PFSK-1 (cell line): ENCODE measurements at regions not wholly inside any gene's neighbourhood (a gene's known extent, or its start where the extent isn't known, plus 50 kb on each side); places are given as distances from the start of the nearest gene placed in this dataset.

Source experiments
- FOXP2 ChIP-seq: optimal IDR thresholded peaks from 2 replicates; pipeline ENCODE3; 2011; ENCODE audit warnings: borderline replicate concordance, control low read depth, inconsistent platforms; ENCODE audit not compliant: insufficient read depth; ENCODE audit errors: extremely low read length, extremely low read depth
- POLR2AphosphoS5 ChIP-seq: IDR thresholded peaks from 2 replicates; pipeline ENCODE4 v1.6.1; 2012; ENCODE audit warnings: low read depth, mild to moderate bottlenecking, control low read depth, low read length, moderate library complexity
- SIN3A ChIP-seq: IDR thresholded peaks from 2 replicates; pipeline ENCODE4 v1.6.1; 2012; ENCODE audit warnings: mild to moderate bottlenecking, low read length, moderate library complexity, borderline replicate concordance; ENCODE audit not compliant: insufficient read depth
- TAF1 ChIP-seq: IDR thresholded peaks from 2 replicates; pipeline ENCODE4 v1.6.1; 2012; ENCODE audit warnings: low read length, control low read depth, borderline replicate concordance; ENCODE audit not compliant: insufficient read depth
- TF ChIP-seq, protein P1 (sequence below), 2 experiments: IDR thresholded peaks; 2 replicates each; pipeline versions ENCODE4 v1.6.1 to v1.8.0; 2011 to 2012; ENCODE audit warnings: low read depth in 2 of 2, low read length in 2 of 2, control low read depth in 1 of 2, inconsistent platforms in 1 of 2, mild to moderate bottlenecking in 1 of 2, moderate library complexity in 1 of 2; ENCODE audit not compliant: insufficient read depth in 1 of 2

DNA sequence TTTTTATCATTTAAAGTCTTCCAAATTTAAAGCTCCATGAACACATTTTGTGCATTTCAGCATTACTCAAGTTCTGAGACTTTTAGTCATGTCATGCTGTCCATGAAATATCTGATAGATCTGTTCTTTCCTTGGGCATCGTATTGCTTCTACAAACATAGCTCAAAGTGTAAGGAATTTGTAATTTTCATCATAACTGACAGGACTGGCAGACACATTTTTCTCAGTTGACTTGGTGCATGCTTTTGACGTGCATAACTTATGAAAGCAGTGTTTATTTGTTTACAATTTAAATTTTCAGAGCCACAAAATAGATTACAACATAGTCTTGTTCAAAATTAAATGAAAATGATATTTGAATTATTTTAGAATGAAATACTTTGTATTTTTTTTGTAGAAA, 812.1 kb upstream of the NOVA1 start:
- TF ChIP-seq TAF1 (no peak), SIN3A (no peak), POLR2AphosphoS5 (no peak), FOXP2 (no peak)
- TF ChIP-seq, protein P1, sequence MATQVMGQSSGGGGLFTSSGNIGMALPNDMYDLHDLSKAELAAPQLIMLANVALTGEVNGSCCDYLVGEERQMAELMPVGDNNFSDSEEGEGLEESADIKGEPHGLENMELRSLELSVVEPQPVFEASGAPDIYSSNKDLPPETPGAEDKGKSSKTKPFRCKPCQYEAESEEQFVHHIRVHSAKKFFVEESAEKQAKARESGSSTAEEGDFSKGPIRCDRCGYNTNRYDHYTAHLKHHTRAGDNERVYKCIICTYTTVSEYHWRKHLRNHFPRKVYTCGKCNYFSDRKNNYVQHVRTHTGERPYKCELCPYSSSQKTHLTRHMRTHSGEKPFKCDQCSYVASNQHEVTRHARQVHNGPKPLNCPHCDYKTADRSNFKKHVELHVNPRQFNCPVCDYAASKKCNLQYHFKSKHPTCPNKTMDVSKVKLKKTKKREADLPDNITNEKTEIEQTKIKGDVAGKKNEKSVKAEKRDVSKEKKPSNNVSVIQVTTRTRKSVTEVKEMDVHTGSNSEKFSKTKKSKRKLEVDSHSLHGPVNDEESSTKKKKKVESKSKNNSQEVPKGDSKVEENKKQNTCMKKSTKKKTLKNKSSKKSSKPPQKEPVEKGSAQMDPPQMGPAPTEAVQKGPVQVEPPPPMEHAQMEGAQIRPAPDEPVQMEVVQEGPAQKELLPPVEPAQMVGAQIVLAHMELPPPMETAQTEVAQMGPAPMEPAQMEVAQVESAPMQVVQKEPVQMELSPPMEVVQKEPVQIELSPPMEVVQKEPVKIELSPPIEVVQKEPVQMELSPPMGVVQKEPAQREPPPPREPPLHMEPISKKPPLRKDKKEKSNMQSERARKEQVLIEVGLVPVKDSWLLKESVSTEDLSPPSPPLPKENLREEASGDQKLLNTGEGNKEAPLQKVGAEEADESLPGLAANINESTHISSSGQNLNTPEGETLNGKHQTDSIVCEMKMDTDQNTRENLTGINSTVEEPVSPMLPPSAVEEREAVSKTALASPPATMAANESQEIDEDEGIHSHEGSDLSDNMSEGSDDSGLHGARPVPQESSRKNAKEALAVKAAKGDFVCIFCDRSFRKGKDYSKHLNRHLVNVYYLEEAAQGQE (IDR thresholded peaks at IDR 0.05; ENCODE audit: insufficient read depth in 1 of 2, low read depth in 2 of 2, low read length in 2 of 2), result no peak

DNA sequence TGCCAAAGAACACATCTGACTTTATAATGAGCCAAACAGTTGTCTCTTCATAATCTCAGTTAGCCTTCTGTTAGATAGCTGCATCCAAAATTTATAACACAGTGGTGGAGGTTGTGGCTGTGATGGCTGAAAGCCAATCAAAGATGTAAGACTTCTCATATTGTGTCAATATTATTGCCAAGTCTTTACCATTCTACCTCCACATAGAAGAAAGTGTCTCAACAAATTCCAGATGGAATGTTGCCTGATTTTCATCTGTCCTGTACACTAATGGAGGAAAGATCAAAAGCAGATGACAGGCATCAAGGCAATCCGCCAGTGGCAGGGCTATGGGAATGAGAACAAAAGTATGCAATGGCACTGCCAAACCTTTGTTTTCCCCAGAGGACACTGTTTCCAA, 813.1 kb upstream of the NOVA1 start:
- TF ChIP-seq, protein P1 (IDR thresholded peaks at IDR 0.05; ENCODE audit: insufficient read depth in 1 of 2, low read depth in 2 of 2, low read length in 2 of 2), result no peak
- TF ChIP-seq FOXP2, result no peak
- no peak for TF ChIP-seq SIN3A

DNA sequence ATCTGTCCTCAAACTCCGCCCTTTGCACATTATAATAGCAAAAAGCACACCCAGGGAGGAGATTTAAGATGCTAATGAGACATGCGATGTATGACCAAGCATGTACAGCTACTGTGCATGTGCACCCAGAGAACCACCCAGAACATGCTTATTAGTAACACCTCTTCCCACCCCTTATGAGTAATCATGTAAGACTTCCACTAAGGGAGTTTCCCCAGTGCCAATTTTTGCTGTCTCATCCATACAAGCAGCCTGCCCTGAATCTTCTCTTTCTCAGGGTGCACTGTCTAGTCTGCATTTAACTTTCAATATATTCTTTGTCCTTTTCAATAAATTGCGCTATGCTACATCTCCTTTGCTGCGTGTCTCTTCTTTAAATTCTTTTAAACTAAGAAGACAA, 830.0 kb upstream of the NOVA1 start:
- TF ChIP-seq POLR2AphosphoS5 (no peak), SIN3A (no peak), TAF1 (no peak), FOXP2 (no peak)
- TF ChIP-seq, protein P1 (IDR thresholded peaks at IDR 0.05; ENCODE audit: insufficient read depth in 1 of 2, low read depth in 2 of 2, low read length in 2 of 2), result no peak

DNA sequence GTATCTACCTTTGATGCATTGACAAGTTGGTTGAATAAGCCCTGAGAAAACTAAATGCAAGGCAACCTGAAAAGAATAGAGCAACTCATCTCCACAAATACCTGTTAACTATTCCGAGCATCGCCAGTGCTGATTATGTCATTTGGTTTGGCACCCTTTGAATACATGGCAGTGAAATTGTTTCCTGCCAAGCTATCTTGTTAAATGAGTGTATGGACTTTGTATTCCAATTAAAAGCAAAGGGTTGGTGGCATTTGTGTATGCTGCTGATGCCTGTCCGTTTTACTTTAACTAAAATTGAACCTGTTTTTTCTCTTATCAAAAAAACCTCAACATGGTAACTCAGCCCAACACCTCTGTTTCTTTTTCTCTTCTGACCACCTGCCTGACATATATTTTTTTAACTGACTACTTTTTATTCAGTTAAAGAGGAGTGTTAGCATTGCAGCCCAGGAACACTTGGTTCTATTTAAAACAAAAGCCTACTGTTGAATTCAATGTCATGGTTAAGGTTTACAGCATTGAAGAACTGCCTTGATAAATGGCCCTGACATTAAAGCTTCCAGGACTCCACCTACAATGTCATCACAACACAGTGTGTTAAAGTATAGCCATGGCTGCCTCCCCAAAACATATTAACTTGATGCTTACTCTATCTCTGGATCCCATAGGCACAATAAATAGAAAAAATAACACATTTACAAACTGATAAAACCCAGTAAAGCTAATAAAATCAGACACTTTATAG, 838.3 kb upstream of the NOVA1 start:
- TF ChIP-seq TAF1, result no peak
- no peak for TF ChIP-seq FOXP2
- TF ChIP-seq, protein P1 (IDR thresholded peaks at IDR 0.05; ENCODE audit: insufficient read depth in 1 of 2, low read depth in 2 of 2, low read length in 2 of 2), result no peak
- TF ChIP-seq POLR2AphosphoS5, result no peak
- no peak for TF ChIP-seq SIN3A

DNA sequence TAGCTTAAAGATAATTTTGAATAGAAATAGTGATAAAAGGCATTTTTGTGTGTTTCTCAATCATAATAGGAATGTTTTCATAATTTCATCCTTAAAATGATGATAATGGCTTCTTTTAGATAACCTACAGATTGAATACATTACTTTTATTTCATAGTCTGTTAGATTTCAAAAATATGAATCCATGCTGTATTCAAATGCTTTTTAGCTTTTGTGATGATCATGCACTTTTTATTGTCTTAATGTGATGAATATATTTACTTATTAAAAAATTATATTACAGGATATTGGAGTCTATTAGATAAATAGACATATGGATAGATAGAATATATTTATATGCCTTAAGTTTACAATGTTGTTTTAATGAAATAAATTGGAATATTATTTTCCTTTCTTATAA, 886.8 kb upstream of the NOVA1 start:
- TF ChIP-seq FOXP2 (no peak), SIN3A (no peak), POLR2AphosphoS5 (no peak)
- TF ChIP-seq, protein P1 (IDR thresholded peaks at IDR 0.05; ENCODE audit: insufficient read depth in 1 of 2, low read depth in 2 of 2, low read length in 2 of 2), result no peak
